ENCODE measurements at regions not wholly inside any gene's neighbourhood (a gene's known extent, or its start where the extent isn't known, plus 50 kb on each side); places are given as distances from the start of the nearest gene placed in this dataset.

- WGBS = 80% methylated on average over 6 of the region's 6 CpGs
- H3K9me3 ChIP-seq = no peaks in the 10 kb centered on the region
- TF ChIP-seq EP300 (IDR thresholded peaks at IDR 0.05) = no peak
- TF ChIP-seq POLR2AphosphoS5 (IDR thresholded peaks at IDR 0.05) = no peak
- no peak for TF ChIP-seq CTCF (IDR thresholded peaks at IDR 0.05)
- TF ChIP-seq POLR2A (IDR thresholded peaks at IDR 0.05) = no peak
- no peak for DNase-seq (ENCODE audit: low spot score in 2 of 2)
- H3K27ac ChIP-seq = no peak overlapping the region
- no peak overlapping the region for H3K4me3 ChIP-seq
- H3K27me3 ChIP-seq = no peaks in the 10 kb centered on the region
- no peaks in the 10 kb centered on the region for H3K4me1 ChIP-seq
- H3K36me3 ChIP-seq = no peaks in the 10 kb centered on the region
Measured at GRCh38 chr2:6068429-6068828, 376.2 kb downstream of the SOX11 start.

GRCh38 chr2:6069381-6069780 lies 377.2 kb downstream of the SOX11 start:
- 77% methylated on average over 4 of the region's 5 CpGs for WGBS
- no peaks in the 10 kb centered on the region for H3K27me3 ChIP-seq
- H3K4me1 ChIP-seq = no peaks in the 10 kb centered on the region
- no peak for DNase-seq (ENCODE audit: low spot score in 2 of 2)
- H3K36me3 ChIP-seq = no peaks in the 10 kb centered on the region
- no peak overlapping the region for H3K4me3 ChIP-seq
- TF ChIP-seq POLR2A (IDR thresholded peaks at IDR 0.05) = no peak
- no peak for TF ChIP-seq EP300 (IDR thresholded peaks at IDR 0.05)
- TF ChIP-seq CTCF (IDR thresholded peaks at IDR 0.05) = no peak
- no peak for TF ChIP-seq POLR2AphosphoS5 (IDR thresholded peaks at IDR 0.05)
- H3K27ac ChIP-seq = no peak overlapping the region
- H3K9me3 ChIP-seq = no peaks in the 10 kb centered on the region

GRCh38 chr2:6071519-6071918 lies 379.3 kb downstream of the SOX11 start:
- 79% methylated on average over 4 of the region's 4 CpGs for whole genome bisulfite sequencing
- DNase-seq (ENCODE audit: low spot score in 2 of 2) = no peak
- no peaks in the 10 kb centered on the region for H3K9me3 ChIP-seq
- H3K4me1 ChIP-seq = no peaks in the 10 kb centered on the region
- no peaks in the 10 kb centered on the region for H3K27me3 ChIP-seq
- no peaks in the 10 kb centered on the region for H3K36me3 ChIP-seq
- H3K27ac ChIP-seq = no peak overlapping the region
- TF ChIP-seq POLR2AphosphoS5 (IDR thresholded peaks at IDR 0.05) = no peak
- TF ChIP-seq POLR2A (IDR thresholded peaks at IDR 0.05) = no peak
- TF ChIP-seq CTCF (IDR thresholded peaks at IDR 0.05) = no peak
- no peak for TF ChIP-seq EP300 (IDR thresholded peaks at IDR 0.05)
- no peak overlapping the region for H3K4me3 ChIP-seq

- DNase-seq (ENCODE audit: low spot score in 2 of 2) = no peak
- WGBS = 73% methylated on average over 5 of the region's 5 CpGs
Measured at GRCh38 chr2:6072276-6072675, 380.1 kb downstream of the SOX11 start.

GRCh38 chr2:6072768-6073167 lies 380.6 kb downstream of the SOX11 start:
- Histone ChIP-seq H3K27me3 (no peaks in the 10 kb centered on the region), H3K4me1 (no peaks in the 10 kb centered on the region), H3K4me3 (no peak overlapping the region), H3K9me3 (no peaks in the 10 kb centered on the region), H3K36me3 (no peaks in the 10 kb centered on the region), H3K27ac (no peak overlapping the region)
- TF ChIP-seq CTCF (IDR thresholded peaks at IDR 0.05) (no peak), POLR2AphosphoS5 (IDR thresholded peaks at IDR 0.05) (no peak), EP300 (IDR thresholded peaks at IDR 0.05) (no peak), POLR2A (IDR thresholded peaks at IDR 0.05) (no peak)
- 75% methylated on average over 3 of the region's 3 CpGs for WGBS
- DNase-seq (ENCODE audit: low spot score in 2 of 2) = no peak

More at GRCh38 chr2:6072276-6072675, 380.1 kb downstream of the SOX11 start:
- H3K4me1 ChIP-seq = no peaks in the 10 kb centered on the region
- H3K27ac ChIP-seq = no peak overlapping the region
- no peaks in the 10 kb centered on the region for H3K27me3 ChIP-seq
- TF ChIP-seq POLR2A (IDR thresholded peaks at IDR 0.05) = no peak
- no peaks in the 10 kb centered on the region for H3K36me3 ChIP-seq
- no peaks in the 10 kb centered on the region for H3K9me3 ChIP-seq
- no peak overlapping the region for H3K4me3 ChIP-seq
